WERI-Rb-1 (cell line): ENCODE measurements at regions not wholly inside any gene's neighbourhood (a gene's known extent, or its start where the extent isn't known, plus 50 kb on each side); places are given as distances from the start of the nearest gene placed in this dataset.

Experiments
- DNase-seq: peaks from one replicate; pipeline ENCODE4 v3.0.0-alpha.2; 2020
- H3K27ac ChIP-seq: fragments of 250-450 bp; sonication (Bioruptor Pico); 2 replicates; pipeline ENCODE4 v1.5.1; 2020; ENCODE audit warnings: mild to moderate bottlenecking, moderate library complexity
- H3K27me3 ChIP-seq: fragments of 250-450 bp; sonication (Bioruptor Pico); 2 replicates; pipeline ENCODE4 v1.5.1; 2021; ENCODE audit warnings: mild to moderate bottlenecking, low read depth, moderate library complexity; ENCODE audit not compliant: insufficient read depth, severe bottlenecking
- H3K36me3 ChIP-seq: fragments of 250-450 bp; sonication (Bioruptor Pico); 2 replicates; pipeline ENCODE4 v1.5.1; 2020; ENCODE audit warnings: mild to moderate bottlenecking, moderate library complexity
- H3K4me3 ChIP-seq: 2 replicates; pipeline ENCODE4 v1.5.1; 2011; ENCODE audit warnings: low read depth, mild to moderate bottlenecking, control low read depth, low read length
- H3K9me3 ChIP-seq: fragments of 250-450 bp; sonication (Bioruptor Pico); 2 replicates; pipeline ENCODE4 v1.5.1; 2021; ENCODE audit warnings: mild to moderate bottlenecking, moderate library complexity; ENCODE audit not compliant: severe bottlenecking
- TF ChIP-seq, protein P1 (sequence below): IDR thresholded peaks from 2 replicates; pipeline ENCODE4 v1.5.1; 2011; ENCODE audit warnings: low read depth, mild to moderate bottlenecking, control low read depth, inconsistent platforms, low read length

DNA sequence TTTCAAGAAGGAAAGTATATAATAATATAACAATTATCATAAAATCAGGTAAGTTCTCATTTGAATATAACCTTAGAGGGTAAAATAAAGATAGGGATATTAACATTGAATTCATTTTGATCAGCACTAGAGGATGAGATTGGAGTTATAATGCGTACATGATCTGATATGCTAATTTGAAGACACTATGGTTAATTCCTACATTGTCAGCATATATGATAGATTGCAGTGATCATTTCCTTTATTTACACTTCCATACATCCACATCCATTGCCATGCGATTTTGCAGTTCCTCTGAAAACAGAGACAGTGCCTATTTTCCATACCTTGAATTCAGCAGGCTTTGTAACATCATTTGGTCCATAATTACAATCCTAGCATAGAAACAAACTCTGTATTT, 519.2 kb downstream of the CCDC85A start:
- no peak for DNase-seq
- Histone ChIP-seq H3K27me3 (peaks cover 3% of the 10 kb centered on the region), H3K9me3 (no peaks in the 10 kb centered on the region), H3K36me3 (no peaks in the 10 kb centered on the region), H3K27ac (no peak overlapping the region), H3K4me3 (no peak overlapping the region)
- TF ChIP-seq, protein P1, sequence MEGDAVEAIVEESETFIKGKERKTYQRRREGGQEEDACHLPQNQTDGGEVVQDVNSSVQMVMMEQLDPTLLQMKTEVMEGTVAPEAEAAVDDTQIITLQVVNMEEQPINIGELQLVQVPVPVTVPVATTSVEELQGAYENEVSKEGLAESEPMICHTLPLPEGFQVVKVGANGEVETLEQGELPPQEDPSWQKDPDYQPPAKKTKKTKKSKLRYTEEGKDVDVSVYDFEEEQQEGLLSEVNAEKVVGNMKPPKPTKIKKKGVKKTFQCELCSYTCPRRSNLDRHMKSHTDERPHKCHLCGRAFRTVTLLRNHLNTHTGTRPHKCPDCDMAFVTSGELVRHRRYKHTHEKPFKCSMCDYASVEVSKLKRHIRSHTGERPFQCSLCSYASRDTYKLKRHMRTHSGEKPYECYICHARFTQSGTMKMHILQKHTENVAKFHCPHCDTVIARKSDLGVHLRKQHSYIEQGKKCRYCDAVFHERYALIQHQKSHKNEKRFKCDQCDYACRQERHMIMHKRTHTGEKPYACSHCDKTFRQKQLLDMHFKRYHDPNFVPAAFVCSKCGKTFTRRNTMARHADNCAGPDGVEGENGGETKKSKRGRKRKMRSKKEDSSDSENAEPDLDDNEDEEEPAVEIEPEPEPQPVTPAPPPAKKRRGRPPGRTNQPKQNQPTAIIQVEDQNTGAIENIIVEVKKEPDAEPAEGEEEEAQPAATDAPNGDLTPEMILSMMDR = no peak

DNA sequence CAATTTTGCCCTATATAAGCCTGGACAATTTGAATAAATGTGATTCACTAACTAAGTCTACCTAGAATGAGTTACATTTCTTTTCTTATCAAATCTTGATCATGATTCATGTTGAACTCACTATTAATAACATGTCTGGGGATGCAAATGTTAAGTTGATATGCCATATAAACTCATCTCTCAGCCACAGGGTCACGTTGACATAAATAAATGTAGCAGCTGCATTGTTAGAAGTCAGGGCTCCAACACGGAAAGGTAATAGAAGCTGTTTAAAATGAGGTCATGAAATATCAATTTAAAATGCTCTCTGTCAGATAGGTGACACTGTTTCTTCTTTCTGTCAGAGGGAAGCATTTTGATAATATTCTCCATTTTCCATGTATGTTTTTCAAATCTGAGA, 521.9 kb downstream of the CCDC85A start:
- TF ChIP-seq, protein P1 = no peak
- no peak overlapping the region for H3K27ac ChIP-seq
- no peaks in the 10 kb centered on the region for H3K9me3 ChIP-seq
- H3K36me3 ChIP-seq = no peaks in the 10 kb centered on the region
- DNase-seq = no peak
- no peak overlapping the region for H3K4me3 ChIP-seq
- H3K27me3 ChIP-seq = peaks cover 3% of the 10 kb centered on the region

DNA sequence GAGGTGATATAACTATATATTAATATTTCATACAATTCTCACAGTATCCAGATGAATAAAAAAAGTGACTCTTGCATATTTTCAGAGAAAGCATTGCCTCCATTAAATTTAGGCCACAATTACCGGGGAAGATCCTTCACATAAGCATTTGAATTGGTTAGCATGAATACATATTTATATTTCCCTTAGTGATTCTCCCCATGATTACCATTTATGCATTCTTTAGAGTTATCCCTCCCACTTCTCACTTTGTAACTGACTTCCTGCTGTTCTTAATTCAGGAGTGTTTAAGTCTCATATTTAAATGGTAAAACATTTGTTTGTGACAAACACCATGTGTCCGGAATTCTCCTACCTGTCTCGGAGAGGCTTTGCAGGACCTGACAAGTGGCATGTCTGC, 523.4 kb downstream of the CCDC85A start:
- H3K36me3 ChIP-seq = no peaks in the 10 kb centered on the region
- DNase-seq = no peak
- H3K9me3 ChIP-seq = no peaks in the 10 kb centered on the region
- no peak overlapping the region for H3K4me3 ChIP-seq
- TF ChIP-seq, protein P1 = no peak
- H3K27me3 ChIP-seq = peaks cover 3% of the 10 kb centered on the region
- H3K27ac ChIP-seq = no peak overlapping the region

DNA sequence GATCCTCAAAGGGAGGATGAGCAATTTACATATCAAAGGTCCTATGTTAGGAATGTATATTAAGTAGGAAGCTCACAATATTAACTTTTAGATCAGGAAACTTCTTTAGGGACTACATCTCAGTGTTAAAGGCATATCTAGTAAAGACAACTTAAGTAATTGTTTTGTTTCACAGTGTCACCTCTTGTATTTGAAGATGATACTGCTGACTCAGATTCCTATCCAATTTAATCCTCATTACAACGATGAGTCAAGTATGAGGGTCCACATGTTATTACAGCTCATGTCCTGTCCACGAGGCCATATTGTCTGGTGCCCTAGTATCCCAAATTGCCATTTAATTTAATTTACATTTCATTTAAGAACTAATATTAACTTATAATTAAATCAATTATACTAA, 523.9 kb downstream of the CCDC85A start:
- DNase-seq = no peak
- Histone ChIP-seq H3K4me3 (no peak overlapping the region), H3K27ac (no peak overlapping the region), H3K9me3 (no peaks in the 10 kb centered on the region), H3K27me3 (peaks cover 3% of the 10 kb centered on the region), H3K36me3 (no peaks in the 10 kb centered on the region)
- TF ChIP-seq, protein P1 = no peak

DNA sequence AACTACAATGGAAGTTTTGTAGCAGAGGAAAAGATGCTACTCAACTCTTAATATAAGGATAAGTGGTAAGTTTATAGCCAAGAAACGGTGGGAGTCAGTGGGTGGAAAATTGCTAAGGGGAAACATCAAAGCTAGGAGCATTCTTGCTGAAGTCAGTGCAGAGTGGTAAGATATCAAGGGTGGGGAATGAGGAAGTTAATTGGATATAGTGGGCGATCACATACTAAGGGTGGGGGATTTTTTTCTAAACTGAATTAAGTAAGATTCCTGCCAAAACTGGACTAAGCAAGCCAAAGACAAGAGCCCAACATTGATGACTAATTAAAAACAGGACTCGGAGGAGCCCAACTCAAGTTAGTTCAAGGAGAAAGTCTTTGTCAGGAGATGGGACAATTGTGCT, 525.4 kb downstream of the CCDC85A start:
- no peak overlapping the region for H3K4me3 ChIP-seq
- no peaks in the 10 kb centered on the region for H3K9me3 ChIP-seq
- H3K27ac ChIP-seq = no peak overlapping the region
- no peak for DNase-seq
- TF ChIP-seq, protein P1 = no peak
- H3K36me3 ChIP-seq = no peaks in the 10 kb centered on the region
- H3K27me3 ChIP-seq = peaks cover 3% of the 10 kb centered on the region

DNA sequence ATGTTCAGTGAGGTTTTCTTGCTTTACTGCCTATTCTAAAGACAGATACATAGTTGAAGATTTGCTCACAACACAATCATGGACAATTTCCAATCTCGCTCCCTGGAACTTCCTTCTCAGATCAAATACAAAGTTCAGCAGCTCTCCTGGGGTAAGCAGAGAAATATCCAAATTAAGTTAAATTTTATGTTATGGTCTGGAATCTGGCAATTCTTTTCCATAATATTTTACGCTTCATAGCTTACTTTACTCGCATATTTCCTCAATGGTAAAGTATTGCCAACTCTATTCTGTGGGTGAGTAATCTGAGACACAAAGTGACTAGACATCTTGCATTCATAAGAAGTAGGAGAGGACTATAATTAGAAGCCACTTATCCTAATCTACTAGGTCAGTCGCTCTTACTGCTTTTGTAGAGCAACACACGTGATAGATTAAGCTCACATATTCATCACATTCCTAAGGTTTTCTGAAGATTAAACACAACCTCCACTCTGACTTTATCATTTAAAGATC, 529.4 kb downstream of the CCDC85A start:
- H3K9me3 ChIP-seq = no peaks in the 10 kb centered on the region
- no peaks in the 10 kb centered on the region for H3K27me3 ChIP-seq
- no peak overlapping the region for H3K4me3 ChIP-seq
- TF ChIP-seq, protein P1 = no peak
- DNase-seq = no peak
- H3K36me3 ChIP-seq = no peaks in the 10 kb centered on the region
- no peak overlapping the region for H3K27ac ChIP-seq
